ENCODE measurements at regions not wholly inside any gene's neighbourhood (a gene's known extent, or its start where the extent isn't known, plus 50 kb on each side); places are given as distances from the start of the nearest gene placed in this dataset.
"Not testable (repeated sequence)": the region's sequence is repeated elsewhere in the genome, so short reads cannot be mapped to it uniquely, and the experiment has no call there.

GRCh38 chr22:34319346-34319745, 399.1 kb upstream of the LARGE1 start:
- DNase-seq (ENCODE audit: low spot score): no peak

GRCh38 chr22:34324763-34325162, 404.5 kb upstream of the LARGE1 start:
- DNase-seq (ENCODE audit: low spot score): no peak

DNA sequence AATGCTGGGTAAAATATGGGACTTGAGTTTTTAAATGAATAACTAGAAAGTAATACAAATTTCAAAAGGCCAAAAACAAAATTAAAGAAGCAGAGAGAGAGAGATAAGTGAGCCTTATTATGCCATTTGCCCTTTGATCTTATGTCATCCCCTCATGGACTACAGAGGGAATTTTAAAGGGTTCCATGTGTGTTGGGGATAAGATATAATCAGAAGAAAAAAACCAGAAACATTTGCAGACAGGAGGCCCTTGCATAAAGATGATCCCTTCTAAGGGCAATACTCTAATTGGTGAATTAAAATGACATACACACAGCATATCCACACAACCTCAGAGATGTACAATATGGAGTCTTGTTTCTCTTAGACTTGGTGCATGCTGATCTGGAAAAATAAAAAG, 406.6 kb upstream of the LARGE1 start:
- no peak for DNase-seq (ENCODE audit: low spot score)

GRCh38 chr22:34330432-34330831, 410.2 kb upstream of the LARGE1 start:
- no peak for DNase-seq (ENCODE audit: low spot score)

DNA sequence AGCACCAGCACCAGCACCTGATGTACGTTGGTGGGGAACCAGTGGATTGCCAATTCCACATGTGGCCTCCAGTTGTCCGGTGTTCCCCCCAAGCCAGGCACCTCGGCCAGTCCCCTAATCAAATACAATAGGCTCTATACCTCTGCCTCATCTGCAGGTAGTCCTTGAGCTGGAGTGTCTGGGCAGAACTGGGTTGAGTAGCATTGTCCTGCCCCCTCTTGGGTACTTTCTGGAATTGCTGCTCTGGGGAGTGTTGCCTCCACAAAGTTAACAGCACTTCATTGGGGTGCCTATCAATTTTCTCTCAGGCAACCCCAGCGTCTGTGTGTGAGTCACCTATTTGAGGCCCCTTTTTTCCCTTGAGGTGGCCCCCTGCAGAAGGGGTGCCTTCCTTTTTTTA, 413.0 kb upstream of the LARGE1 start:
- no peak for DNase-seq (ENCODE audit: low spot score)

DNA sequence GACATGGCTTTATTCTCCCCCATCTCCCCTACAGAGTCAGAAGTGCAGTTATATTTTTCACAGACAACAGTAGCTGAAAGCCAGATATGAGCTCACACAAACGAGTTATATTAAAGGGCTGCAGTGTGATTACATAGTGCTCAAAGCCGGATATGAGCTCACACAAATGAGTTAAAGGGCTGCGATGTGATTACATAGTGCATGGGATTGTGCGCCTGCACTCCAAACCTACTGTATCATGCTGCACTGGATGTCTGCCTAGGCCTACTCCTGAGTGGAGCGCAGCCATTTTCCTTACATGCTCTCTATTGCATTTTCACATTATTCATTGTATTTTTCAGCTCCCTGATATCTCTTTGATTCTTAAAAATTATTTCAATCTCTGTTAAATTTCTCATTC, 414.6 kb upstream of the LARGE1 start:
- no peak for DNase-seq (ENCODE audit: low spot score)

DNA sequence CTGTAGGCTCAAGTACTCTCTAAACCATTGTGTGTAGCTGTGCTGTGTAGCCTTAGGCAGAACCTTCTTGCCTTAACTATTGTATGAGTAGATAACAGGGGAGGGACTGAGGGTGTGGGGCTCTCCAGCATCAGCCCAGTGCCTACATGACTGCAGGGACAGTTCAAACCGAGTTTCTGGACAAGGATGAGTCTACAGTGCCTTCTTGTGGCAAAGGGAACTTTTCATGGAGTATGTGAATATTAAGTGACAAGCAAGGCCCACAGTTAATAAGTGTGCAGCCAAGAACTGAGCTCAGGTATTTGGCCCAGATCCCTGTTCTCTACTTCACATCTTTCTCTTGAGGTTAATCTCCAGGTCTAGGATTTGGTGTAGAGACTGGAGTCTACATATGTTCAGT, 424.4 kb upstream of the LARGE1 start:
- DNase-seq (ENCODE audit: low spot score): no peak

- DNase-seq (ENCODE audit: low spot score): no peak
These were observed 434.0 kb upstream of the LARGE1 start for GRCh38 chr22:34354071-34354817.

GRCh38 chr22:34356481-34356880, 436.2 kb upstream of the LARGE1 start:
- DNase-seq (ENCODE audit: low spot score): no peak

DNA sequence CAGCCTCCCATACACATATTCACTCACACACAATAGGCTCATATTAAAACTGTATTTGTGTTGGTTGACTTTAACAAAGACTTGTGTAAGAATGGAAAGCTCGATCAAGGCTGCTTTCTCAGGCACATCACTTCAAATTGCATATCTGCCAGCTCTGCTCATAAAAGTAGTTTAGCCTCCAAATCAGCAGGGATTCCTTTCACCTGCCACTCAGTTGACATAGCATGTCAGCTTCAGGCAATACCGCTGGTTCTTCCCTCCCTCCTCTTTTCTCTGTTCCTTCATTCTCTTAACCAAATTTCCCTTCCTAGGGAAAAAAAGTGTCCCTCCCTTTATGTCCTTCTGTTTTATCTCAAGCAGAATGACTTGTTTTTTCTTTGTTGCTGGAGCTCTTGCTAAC, 450.4 kb upstream of the LARGE1 start:
- DNase-seq (ENCODE audit: low spot score): no peak

DNA sequence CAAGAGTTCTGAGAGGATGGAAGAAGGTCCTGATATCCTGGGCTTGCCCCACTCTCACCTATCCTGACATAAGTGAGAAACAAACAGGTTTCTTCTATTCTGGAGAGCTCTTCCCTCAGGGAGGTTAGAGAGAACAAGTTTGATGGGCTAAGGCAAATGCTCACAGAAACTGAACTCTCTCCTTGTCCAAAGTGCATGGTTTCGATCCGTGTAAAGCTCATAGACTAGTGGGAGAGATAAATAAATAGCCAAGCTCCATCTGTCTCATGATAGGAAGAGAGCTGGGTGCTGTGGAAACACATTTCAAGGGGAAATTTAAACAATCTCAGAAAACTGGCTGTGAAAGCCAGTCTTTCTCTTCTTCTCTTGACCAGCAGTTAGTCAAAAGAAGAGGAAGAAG, 459.5 kb upstream of the LARGE1 start:
- DNase-seq (ENCODE audit: low spot score): no peak

DNA sequence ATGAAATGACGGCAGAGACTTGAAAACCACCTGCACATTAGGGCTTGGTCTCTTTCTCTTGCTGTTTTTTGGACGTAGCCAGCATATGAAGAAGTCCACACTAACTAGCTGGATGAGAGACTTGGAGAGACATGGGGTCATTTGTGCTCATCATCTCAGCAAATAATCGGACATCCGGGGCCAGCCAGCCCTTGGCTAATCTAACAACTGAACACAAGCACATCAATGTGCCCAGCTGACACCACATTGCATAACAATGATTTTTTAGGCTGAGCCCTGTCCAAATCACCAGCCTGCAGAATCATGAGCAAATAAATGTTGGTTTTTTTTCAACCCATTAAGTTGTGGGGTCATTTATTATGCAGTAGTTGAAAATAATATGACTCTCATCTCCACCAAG, 460.3 kb upstream of the LARGE1 start:
- no peak for DNase-seq (ENCODE audit: low spot score)

- no peak for DNase-seq (ENCODE audit: low spot score)
These were observed 470.1 kb upstream of the LARGE1 start for GRCh38 chr22:34390400-34390799.

DNA sequence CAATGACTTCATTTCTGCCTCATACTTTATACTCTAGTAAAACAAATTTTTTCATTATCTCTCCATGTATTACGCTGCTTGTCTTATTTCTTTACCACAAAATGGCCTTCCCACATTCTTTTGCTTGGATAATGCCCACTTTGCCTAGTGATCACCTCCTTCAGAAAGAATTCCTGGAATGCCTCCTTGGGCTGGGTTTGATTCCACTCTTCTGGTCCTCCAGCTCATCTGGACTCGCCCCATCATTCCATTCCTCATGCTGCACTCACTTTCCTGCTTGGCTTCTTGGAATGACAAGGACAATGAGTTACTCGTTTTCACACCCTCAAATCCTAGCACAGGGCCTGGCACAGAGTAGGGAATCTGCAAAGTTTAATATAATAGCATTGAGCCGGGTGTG, 475.1 kb upstream of the LARGE1 start:
- no peak for DNase-seq (ENCODE audit: low spot score)

- DNase-seq (ENCODE audit: low spot score): no peak
These were observed 483.4 kb upstream of the LARGE1 start for GRCh38 chr22:34403667-34404066.

- no peak for DNase-seq (ENCODE audit: low spot score)
These were observed 489.8 kb upstream of the LARGE1 start for GRCh38 chr22:34410111-34410510.

DNA sequence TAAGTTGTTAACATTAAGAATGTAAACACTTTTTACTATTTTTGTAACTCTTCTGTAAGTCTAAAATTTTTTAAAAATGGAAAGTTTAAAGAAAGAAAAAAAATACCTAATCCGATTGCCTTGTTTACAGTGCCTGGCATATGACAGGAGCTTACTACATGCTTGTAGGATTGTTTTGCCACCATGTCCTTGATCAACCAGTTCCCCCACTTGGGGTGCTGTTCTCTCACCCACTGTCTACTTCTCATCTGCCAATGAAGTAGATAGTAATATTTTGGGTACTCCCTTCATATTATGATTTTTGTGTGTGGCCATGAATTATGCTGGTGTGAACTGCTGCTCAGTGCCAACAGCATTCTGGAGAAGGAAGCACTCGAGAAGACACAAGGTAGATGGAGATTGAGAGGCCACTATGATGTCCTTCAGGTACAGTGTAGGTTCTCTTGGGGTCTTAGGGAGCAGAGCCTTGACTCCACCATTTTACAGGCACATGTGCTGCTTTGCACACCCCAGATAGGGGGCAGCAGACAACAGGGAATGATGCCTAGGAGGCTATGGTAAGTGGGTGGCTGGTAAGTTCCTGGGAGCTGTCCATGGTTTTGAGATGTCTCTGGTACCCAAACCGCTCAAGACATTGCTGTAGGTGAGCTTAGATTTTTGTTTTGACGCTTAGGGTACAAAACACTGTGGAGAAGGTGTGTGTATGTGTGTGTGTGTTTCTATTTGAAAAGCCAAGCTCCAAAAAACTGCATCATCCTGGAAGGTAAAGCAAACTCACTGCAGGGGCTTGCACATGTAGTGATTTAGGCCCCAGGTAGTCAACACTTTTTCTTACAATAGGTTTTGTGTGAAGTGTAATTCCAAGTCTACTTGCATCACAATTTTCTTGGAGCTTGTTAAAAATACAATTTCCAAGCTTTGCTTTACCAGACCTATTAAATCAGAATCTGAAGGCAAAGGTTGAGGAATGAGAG, 494.5 kb upstream of the LARGE1 start:
- DNase-seq (ENCODE audit: low spot score): peak; percentile 53

GRCh38 chr22:34416022-34416860, 496.0 kb upstream of the LARGE1 start:
- DNase-seq (ENCODE audit: low spot score): no peak

GRCh38 chr22:34422948-34423347, 502.7 kb upstream of the LARGE1 start:
- not testable (repeated sequence) for DNase-seq (ENCODE audit: low spot score)

GRCh38 chr22:34427436-34427835, 507.2 kb upstream of the LARGE1 start:
- no peak for DNase-seq (ENCODE audit: low spot score)

- no peak for DNase-seq (ENCODE audit: low spot score)
These were observed 507.6 kb upstream of the LARGE1 start for GRCh38 chr22:34427841-34428240.

DNA sequence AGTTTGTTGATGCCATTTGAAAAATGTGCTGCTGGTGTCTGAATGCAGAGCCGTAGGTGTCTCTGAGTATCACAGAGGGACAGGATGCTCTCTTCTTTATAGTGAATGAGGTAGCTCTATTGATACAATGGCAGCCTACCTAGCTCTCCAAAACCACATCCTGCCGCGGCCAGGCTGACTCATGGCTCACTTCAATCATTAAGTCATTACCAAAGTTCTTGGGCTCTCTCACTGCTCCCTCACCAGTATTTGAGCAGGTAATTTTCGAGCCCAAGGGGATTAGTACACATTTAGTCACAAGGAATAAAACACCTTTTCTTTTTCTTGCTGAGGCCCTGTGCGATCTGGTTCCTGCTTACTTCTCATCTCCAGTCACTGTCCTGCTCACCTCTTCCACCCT, 509.0 kb upstream of the LARGE1 start:
- no peak for DNase-seq (ENCODE audit: low spot score)
